SK-N-MC (cell line): ENCODE measurements at regions not wholly inside any gene's neighbourhood (a gene's known extent, or its start where the extent isn't known, plus 50 kb on each side); places are given as distances from the start of the nearest gene placed in this dataset.
"Not testable (repeated sequence)": the region's sequence is repeated elsewhere in the genome, so short reads cannot be mapped to it uniquely, and the experiment has no call there.

Experiments used
- DNase-seq: peaks from one replicate; pipeline ENCODE4 v3.0.0-alpha.2; 2011; ENCODE audit warnings: low read depth, low spot score
- H3K27ac ChIP-seq: fragments of 200-600 bp; sonication (generic); 2 replicates; pipeline ENCODE4 v1.5.1; 2016; ENCODE audit warnings: mixed run types
- H3K36me3 ChIP-seq: fragments of 200-600 bp; sonication (generic); 2 replicates; pipeline ENCODE4 v1.6.1; 2017; ENCODE audit warnings: antibody characterized with exemption, low read length, mixed read lengths; ENCODE audit not compliant: insufficient read depth
- H3K4me3 ChIP-seq: fragments of 200-600 bp; sonication (generic); 2 replicates; pipeline ENCODE4 v1.5.1; 2016
- H3K9ac ChIP-seq: fragments of 200-600 bp; sonication (generic); 2 replicates; pipeline ENCODE4 v1.8.0; 2017; ENCODE audit warnings: mixed run types, mixed read lengths; ENCODE audit not compliant: insufficient read length
- H3K9me3 ChIP-seq: fragments of 200-600 bp; sonication (generic); 2 replicates; pipeline ENCODE4 v1.6.1; 2017; ENCODE audit warnings: low read depth, mild to moderate bottlenecking, antibody characterized with exemption, low read length, moderate library complexity, mixed read lengths
- EZH2 ChIP-seq: fragments of 200-600 bp; sonication (generic); IDR thresholded peaks from one replicate; pipeline ENCODE4 v1.6.1; 2017; ENCODE audit warnings: antibody characterized with exemption
- FOXP2 ChIP-seq: optimal IDR thresholded peaks from 2 replicates; pipeline ENCODE3; 2011; ENCODE audit warnings: mild to moderate bottlenecking, moderate library complexity; ENCODE audit not compliant: insufficient read depth; ENCODE audit errors: extremely low read length, control extremely low read depth
- POLR2AphosphoS5 ChIP-seq: IDR thresholded peaks from 2 replicates; pipeline ENCODE4 v1.6.1; 2012; ENCODE audit warnings: mild to moderate bottlenecking, low read depth, low read length, borderline replicate concordance

DNA sequence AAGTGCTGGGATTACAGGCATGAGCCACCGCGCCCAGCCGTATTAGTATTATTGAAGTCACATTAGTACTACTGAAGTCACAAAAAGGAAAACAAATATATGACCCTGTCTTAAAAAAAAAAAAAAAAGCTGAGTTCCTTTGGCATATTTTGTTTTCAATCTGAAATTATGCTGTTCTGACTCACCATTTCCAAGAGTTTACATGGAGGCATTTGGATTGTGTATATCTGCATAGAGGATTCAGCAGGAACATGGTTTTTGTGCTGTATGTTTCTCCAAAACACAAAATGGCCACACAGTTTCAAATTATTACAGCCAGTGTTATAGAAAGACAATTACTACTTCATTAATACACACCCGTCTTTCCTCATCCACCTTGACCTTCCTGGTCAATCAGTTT, 103.5 kb upstream of the TSC22D1 start:
- H3K36me3 ChIP-seq = no peaks in the 10 kb centered on the region

DNA sequence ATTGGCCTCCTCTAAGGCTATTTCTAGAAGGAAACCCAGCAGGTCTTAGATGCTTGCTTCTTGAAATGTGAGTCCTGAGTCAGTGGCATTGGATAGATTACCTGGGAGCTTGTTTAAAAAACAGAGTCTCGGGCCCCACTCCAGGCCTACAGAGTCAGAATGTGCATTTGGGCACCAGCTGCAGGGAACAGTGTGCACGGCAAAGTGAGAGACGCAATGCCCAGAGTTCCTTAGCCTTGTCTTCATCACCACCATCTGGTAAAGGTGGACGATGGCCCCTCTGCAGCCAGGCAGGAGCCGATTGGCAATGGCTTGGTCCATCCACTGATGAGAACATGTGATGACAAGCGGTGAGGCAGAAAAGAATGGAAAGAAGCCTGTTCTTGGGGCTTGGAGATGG, 102.1 kb upstream of the TSC22D1 start:
- TF ChIP-seq FOXP2 (no peak), EZH2 (no peak), POLR2AphosphoS5 (no peak)
- Histone ChIP-seq H3K9ac (no peak overlapping the region), H3K36me3 (no peaks in the 10 kb centered on the region), H3K27ac (no peak overlapping the region), H3K9me3 (no peaks in the 10 kb centered on the region), H3K4me3 (no peak overlapping the region)
- DNase-seq = no peak

More for the DNA sequence above, 103.5 kb upstream of the TSC22D1 start:
- TF ChIP-seq FOXP2 = no peak
- TF ChIP-seq POLR2AphosphoS5 = no peak
- no peak for TF ChIP-seq EZH2
- no peak for DNase-seq
- Histone ChIP-seq H3K9ac (no peak overlapping the region), H3K9me3 (no peaks in the 10 kb centered on the region), H3K27ac (no peak overlapping the region), H3K4me3 (no peak overlapping the region)

DNA sequence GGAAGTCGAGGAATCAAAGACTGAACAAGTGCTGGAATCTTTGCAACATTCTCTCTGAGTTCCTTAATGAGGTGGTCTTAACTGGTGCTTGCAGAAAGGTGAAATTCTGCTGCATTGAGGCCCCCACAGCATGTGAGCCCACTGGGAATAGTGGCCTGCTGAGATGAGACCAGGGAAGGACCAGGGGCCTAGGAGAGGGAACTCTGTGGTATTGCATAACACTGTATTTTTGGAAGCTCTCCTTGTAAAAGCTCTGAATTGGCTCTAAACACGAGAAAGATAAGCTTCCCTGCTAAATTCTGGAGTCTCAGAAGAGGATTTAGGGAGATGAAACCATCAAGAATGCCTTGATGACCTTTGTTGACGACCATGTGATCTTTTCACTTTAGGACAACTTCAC, 100.4 kb upstream of the TSC22D1 start:
- Histone ChIP-seq H3K4me3 (no peak overlapping the region), H3K36me3 (no peaks in the 10 kb centered on the region), H3K9ac (no peak overlapping the region), H3K27ac (no peak overlapping the region), H3K9me3 (no peaks in the 10 kb centered on the region)
- no peak for TF ChIP-seq EZH2
- TF ChIP-seq FOXP2 = no peak
- no peak for TF ChIP-seq POLR2AphosphoS5
- no peak for DNase-seq

DNA sequence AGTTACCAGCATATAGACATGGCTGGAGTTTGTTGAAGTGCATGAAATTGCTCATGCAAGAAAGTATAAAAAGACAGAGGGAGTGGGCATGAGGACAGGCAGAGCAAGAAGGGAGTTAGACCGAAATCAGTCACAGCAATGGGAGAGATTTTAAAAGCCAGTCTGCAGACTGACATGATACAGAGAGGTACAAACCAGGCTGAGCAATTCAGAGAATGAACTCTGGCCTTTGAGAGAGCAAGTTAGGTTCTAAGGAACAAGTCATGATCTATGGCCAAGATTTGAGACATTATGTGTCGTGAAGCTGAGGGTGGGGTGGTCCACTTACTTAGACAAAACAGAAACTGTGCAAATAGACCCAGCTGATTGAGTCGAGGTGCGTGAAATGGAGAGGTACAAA, 93.4 kb upstream of the TSC22D1 start:
- Histone ChIP-seq H3K9ac (no peak overlapping the region), H3K36me3 (no peaks in the 10 kb centered on the region), H3K9me3 (no peaks in the 10 kb centered on the region), H3K27ac (no peak overlapping the region), H3K4me3 (no peak overlapping the region)
- no peak for DNase-seq
- TF ChIP-seq EZH2 (no peak), POLR2AphosphoS5 (no peak)

DNA sequence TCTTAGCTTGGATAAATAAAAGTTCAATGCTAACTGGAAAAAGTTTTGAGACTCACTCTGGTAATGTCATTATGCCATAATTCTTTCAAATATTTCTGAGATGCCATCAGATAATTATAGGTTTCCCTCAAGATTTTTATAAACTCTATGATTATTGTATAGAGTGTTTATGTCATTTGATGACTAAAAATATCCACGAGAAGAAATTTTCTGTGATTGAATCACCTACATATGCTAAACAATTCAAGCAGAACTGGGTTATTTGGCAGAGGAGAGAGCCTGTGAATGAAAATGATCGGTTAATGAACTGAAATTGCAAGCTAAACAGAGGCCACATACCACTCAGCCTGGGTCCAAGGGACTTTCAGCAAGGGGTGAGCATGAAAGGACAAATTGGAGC, 92.6 kb upstream of the TSC22D1 start:
- Histone ChIP-seq H3K27ac (no peak overlapping the region), H3K9me3 (no peaks in the 10 kb centered on the region), H3K9ac (no peak overlapping the region), H3K4me3 (no peak overlapping the region), H3K36me3 (no peaks in the 10 kb centered on the region)
- DNase-seq = no peak
- no peak for TF ChIP-seq FOXP2
- no peak for TF ChIP-seq POLR2AphosphoS5
- TF ChIP-seq EZH2 = no peak

DNA sequence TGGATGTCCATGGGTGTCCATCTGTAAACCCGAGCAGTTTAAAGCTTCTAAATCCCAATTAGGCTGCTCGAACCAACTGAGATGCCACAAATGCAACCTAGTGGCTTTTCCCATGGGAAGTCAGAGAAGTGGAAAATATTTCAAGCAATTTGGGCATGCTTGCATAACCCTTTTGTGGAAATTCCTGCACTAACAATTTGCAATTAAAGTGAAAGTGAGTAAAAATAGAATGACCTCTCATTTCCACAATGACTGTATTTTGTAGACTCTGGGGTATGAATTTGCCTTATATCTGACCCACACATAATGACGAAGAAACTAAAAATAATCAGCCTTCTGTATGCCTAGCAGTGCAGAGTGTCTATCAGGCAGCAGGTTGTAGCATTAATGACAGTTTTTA, 91.8 kb upstream of the TSC22D1 start:
- H3K36me3 ChIP-seq = no peaks in the 10 kb centered on the region
- TF ChIP-seq FOXP2 (no peak), POLR2AphosphoS5 (no peak)
- no peaks in the 10 kb centered on the region for H3K9me3 ChIP-seq
- no peak overlapping the region for H3K9ac ChIP-seq
- no peak overlapping the region for H3K4me3 ChIP-seq
- no peak overlapping the region for H3K27ac ChIP-seq
- no peak for DNase-seq

DNA sequence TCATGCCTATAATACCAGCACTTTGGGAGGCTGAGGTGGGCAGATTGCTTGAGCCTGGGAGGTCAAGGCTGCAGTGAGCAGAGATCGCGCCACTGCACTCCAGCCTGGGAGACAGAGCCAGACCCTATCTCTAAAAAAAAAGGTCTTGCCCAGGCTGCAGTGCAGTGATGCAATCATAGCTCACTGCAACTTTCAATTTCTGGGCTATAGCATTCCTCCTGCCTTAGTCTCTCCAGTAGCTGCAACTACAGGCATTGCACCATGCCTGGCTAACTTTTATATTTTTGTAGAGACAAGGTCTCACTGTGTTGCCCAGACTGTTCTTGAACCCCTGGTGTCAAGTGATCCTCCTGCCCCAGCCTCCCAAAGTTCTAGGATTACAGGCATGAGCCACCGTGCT, 90.4 kb upstream of the TSC22D1 start:
- not testable (repeated sequence) for DNase-seq

DNA sequence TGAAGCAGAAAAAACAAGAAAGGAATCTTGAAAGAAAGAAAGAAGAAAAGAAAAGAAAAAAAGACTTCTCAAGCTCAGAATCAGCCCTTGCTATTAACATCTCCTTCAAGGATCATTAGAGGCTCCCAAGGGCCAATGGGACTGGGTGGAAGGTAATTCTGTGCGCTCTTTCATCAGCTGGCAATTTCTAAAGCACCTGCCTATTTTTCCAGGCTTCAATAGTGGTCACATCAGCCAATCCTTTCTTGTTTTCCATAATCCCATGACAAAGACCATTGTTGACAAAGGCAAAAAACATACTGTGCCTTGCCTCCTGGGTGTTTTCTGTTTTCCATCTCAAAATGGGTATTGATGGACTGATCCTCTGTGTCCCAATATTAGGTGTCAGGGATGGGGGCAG, 88.2 kb upstream of the TSC22D1 start:
- DNase-seq = no peak
- TF ChIP-seq EZH2 = no peak
- TF ChIP-seq FOXP2 = no peak
- no peak for TF ChIP-seq POLR2AphosphoS5
- H3K4me3 ChIP-seq = no peak overlapping the region
- no peaks in the 10 kb centered on the region for H3K9me3 ChIP-seq
- no peak overlapping the region for H3K27ac ChIP-seq
- H3K9ac ChIP-seq = no peak overlapping the region
- H3K36me3 ChIP-seq = no peaks in the 10 kb centered on the region

More for the DNA sequence above, 90.4 kb upstream of the TSC22D1 start:
- not testable (repeated sequence) for H3K9ac ChIP-seq, H3K4me3 ChIP-seq, H3K9me3 ChIP-seq, H3K36me3 ChIP-seq, H3K27ac ChIP-seq

DNA sequence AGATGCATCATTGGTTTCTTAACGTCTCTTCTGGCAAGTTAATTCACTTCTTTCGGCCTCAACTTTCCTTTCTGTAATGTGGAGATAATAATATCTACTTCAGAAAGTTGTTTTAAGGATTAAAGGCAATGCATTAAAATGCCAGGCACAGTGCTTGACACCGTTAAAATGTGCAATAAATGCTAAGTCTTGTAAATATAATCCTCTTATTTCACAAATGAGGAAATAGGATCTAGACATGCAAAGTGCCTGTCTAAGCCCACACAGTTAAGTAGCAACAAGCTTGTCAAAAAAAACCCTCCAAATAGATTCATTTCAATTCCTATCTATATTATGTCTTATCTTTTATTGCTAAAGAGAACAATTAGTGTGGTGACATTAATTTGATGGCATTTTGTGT, 86.4 kb upstream of the TSC22D1 start:
- no peak for TF ChIP-seq EZH2
- no peak for TF ChIP-seq FOXP2
- no peak for TF ChIP-seq POLR2AphosphoS5
- Histone ChIP-seq H3K36me3 (no peaks in the 10 kb centered on the region), H3K27ac (no peak overlapping the region), H3K9ac (no peak overlapping the region), H3K4me3 (no peak overlapping the region), H3K9me3 (no peaks in the 10 kb centered on the region)
- no peak for DNase-seq

DNA sequence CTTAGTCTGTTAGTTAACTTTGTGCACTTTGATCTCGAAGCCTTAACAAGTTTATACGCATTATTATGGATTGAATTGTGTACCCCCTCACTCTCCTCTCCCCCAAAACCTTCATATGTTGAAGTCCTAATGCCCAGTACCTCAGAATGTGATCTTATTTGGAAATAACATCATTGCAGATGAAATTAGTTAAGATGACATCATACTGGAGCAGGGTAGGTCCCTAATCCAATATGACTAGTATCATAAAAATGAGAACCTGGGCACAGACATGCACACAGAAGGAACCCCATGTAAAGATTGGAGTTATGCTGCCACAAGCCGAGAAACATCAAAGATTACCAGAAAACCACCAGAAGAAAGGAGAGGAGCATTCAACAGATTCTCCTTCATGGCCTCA, 85.8 kb upstream of the TSC22D1 start:
- Histone ChIP-seq H3K4me3 (no peak overlapping the region), H3K27ac (no peak overlapping the region), H3K9me3 (no peaks in the 10 kb centered on the region), H3K36me3 (no peaks in the 10 kb centered on the region), H3K9ac (no peak overlapping the region)
- TF ChIP-seq POLR2AphosphoS5 (no peak), EZH2 (no peak), FOXP2 (no peak)
- DNase-seq = no peak
